ENCODE measurements at regions not wholly inside any gene's neighbourhood (a gene's known extent, or its start where the extent isn't known, plus 50 kb on each side); places are given as distances from the start of the nearest gene placed in this dataset.
"Not testable (repeated sequence)": the region's sequence is repeated elsewhere in the genome, so short reads cannot be mapped to it uniquely, and the experiment has no call there.

GRCh38 chr11:39772525-39773137 is 1686.8 kb downstream of the LRRC4C start:
- ATAC-seq (peak; percentile 78), DNase-seq (peak in 1 of 4 donors; percentile 37)
- Histone ChIP-seq H3K4me3 (no peak overlapping the region), H3K27ac (peak overlapping the region in 2 of 4 donors; percentile 48 to 59), H3K27me3 (no peaks in the 10 kb centered on the region), H3K36me3 (replicated peaks in 1 of 2; ENCODE audit: insufficient read depth in 1 of 2, low read depth in 2 of 2) (no peaks in the 10 kb centered on the region), H3K9me3 (no peaks in the 10 kb centered on the region), H3K4me1 (peaks cover 15% of the 10 kb centered on the region)
- intact Hi-C loops (cut with DNase I) = no loop called here
- TF ChIP-seq, protein P1, sequence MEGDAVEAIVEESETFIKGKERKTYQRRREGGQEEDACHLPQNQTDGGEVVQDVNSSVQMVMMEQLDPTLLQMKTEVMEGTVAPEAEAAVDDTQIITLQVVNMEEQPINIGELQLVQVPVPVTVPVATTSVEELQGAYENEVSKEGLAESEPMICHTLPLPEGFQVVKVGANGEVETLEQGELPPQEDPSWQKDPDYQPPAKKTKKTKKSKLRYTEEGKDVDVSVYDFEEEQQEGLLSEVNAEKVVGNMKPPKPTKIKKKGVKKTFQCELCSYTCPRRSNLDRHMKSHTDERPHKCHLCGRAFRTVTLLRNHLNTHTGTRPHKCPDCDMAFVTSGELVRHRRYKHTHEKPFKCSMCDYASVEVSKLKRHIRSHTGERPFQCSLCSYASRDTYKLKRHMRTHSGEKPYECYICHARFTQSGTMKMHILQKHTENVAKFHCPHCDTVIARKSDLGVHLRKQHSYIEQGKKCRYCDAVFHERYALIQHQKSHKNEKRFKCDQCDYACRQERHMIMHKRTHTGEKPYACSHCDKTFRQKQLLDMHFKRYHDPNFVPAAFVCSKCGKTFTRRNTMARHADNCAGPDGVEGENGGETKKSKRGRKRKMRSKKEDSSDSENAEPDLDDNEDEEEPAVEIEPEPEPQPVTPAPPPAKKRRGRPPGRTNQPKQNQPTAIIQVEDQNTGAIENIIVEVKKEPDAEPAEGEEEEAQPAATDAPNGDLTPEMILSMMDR (IDR thresholded peaks at IDR 0.05) = no peak
- no peak for TF ChIP-seq POLR2A (IDR thresholded peaks at IDR 0.05)
- WGBS, 2 donors = 73 to 83% methylated on average over 1 of the region's 1 CpG

DNA sequence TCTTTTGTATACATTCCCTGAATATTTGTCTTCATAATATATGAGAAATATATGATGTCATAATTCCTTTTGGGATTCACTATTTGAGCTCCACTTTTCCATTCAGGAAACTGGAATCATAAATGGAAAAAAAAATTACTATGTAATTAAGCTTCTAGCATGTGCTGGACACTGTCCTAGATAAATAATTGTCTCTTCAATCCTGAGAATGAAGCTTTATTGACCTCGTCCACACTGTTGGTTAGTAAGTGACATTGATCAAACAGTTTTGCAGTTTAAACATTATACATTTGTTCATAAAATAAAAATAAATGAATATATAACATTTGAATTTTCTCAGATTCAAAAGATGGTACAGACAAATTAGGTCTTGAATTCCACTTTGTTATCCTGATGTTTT is 1691.2 kb downstream of the LRRC4C start:
- TF ChIP-seq, protein P1 (IDR thresholded peaks at IDR 0.05) = no peak
- no peak for TF ChIP-seq POLR2A (IDR thresholded peaks at IDR 0.05)
- H3K4me1 ChIP-seq = peaks cover 8% of the 10 kb centered on the region
- WGBS, 2 donors = 31 to 36% methylated on average over 1 of the region's 1 CpG

DNA sequence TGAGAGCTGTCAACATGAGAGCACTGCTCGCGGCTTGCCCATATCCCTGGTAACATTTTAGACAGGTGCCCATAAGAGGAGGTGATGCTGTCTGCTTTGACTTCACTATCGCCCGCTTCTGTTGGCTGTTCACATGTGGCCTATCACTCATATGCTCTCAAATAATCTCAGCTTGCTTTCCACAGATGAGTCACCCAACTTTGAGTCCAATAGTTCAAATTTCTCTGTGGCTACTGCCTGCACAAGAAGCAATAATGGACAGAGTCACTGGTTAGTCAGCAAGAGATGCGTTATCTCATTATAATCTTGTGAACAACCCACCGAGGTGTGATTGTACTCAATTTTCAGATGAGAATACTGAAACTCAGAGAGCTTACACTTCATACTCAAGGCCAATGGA is 1714.1 kb downstream of the LRRC4C start:
- intact Hi-C loops (cut with DNase I) = no loop called here
- 80 to 83% methylated on average over 6 of the region's 6 CpGs for WGBS, 2 donors
- Histone ChIP-seq H3K4me1 (no peaks in the 10 kb centered on the region), H3K27me3 (no peaks in the 10 kb centered on the region), H3K9me3 (no peaks in the 10 kb centered on the region), H3K36me3 (replicated peaks in 1 of 2; ENCODE audit: insufficient read depth in 1 of 2, low read depth in 2 of 2) (no peaks in the 10 kb centered on the region), H3K4me3 (no peak overlapping the region), H3K27ac (no peak overlapping the region)
- TF ChIP-seq, protein P1 (IDR thresholded peaks at IDR 0.05) = no peak
- no peak for TF ChIP-seq POLR2A (IDR thresholded peaks at IDR 0.05)
- ATAC-seq = no peak
- DNase-seq = no peak

More for the DNA sequence above, 1691.2 kb downstream of the LRRC4C start:
- no peaks in the 10 kb centered on the region for H3K9me3 ChIP-seq
- no peak for ATAC-seq
- intact Hi-C loops (cut with DNase I) = no loop called here
- DNase-seq = no peak
- H3K27me3 ChIP-seq = no peaks in the 10 kb centered on the region
- no peaks in the 10 kb centered on the region for H3K36me3 ChIP-seq (replicated peaks in 1 of 2; ENCODE audit: insufficient read depth in 1 of 2, low read depth in 2 of 2)
- no peak overlapping the region for H3K4me3 ChIP-seq
- H3K27ac ChIP-seq = no peak overlapping the region

- no peak overlapping the region for H3K4me3 ChIP-seq
- 76 to 78% methylated on average over 2 of the region's 2 CpGs for WGBS, 2 donors
- intact Hi-C loops (cut with DNase I) = no loop called here
- ATAC-seq (no peak), DNase-seq (no peak)
- H3K9me3 ChIP-seq = no peaks in the 10 kb centered on the region
- H3K4me1 ChIP-seq = no peaks in the 10 kb centered on the region
- TF ChIP-seq, protein P1 (IDR thresholded peaks at IDR 0.05) = no peak
- TF ChIP-seq POLR2A (IDR thresholded peaks at IDR 0.05) = no peak
- no peak overlapping the region for H3K27ac ChIP-seq
- H3K36me3 ChIP-seq (replicated peaks in 1 of 2; ENCODE audit: insufficient read depth in 1 of 2, low read depth in 2 of 2) = no peaks in the 10 kb centered on the region
- no peaks in the 10 kb centered on the region for H3K27me3 ChIP-seq
Observed at GRCh38 chr11:39741066-39741465, 1718.4 kb downstream of the LRRC4C start.

- H3K27me3 ChIP-seq; intact Hi-C loops (cut with DNase I); ATAC-seq; DNase-seq; H3K27ac ChIP-seq; H3K36me3 ChIP-seq (replicated peaks in 1 of 2; ENCODE audit: insufficient read depth in 1 of 2, low read depth in 2 of 2); H3K9me3 ChIP-seq; H3K4me3 ChIP-seq; H3K4me1 ChIP-seq: not testable (repeated sequence)
- 54 to 59% methylated on average over 7 of the region's 7 CpGs for whole genome bisulfite sequencing, 2 donors
Observed at GRCh38 chr11:39736351-39736750, 1723.1 kb downstream of the LRRC4C start.

All from body of pancreas (tissue), 4 donors.